ENCODE measurements at regions not wholly inside any gene's neighbourhood (a gene's known extent, or its start where the extent isn't known, plus 50 kb on each side); places are given as distances from the start of the nearest gene placed in this dataset.

DNA sequence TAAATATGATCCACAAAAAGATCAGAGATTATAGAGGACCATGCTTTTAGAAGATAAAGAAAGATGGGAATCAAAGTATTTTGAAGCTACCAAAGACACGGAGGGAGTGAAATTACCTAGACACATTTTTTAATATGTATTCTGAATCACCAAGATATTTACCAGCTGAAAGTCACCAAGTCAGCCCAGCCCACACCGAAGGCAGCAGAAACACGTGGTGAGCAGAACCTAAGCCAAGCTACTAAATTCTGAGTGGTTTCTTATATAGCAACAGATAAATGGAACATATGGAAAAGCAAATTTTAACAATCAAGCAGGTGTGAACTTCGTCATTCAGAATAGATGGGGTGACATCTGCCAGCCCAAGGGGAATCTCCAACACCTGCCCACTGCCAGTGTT, 134.7 kb upstream of the AKR1E2 start:
- no peak for DNase-seq

DNA sequence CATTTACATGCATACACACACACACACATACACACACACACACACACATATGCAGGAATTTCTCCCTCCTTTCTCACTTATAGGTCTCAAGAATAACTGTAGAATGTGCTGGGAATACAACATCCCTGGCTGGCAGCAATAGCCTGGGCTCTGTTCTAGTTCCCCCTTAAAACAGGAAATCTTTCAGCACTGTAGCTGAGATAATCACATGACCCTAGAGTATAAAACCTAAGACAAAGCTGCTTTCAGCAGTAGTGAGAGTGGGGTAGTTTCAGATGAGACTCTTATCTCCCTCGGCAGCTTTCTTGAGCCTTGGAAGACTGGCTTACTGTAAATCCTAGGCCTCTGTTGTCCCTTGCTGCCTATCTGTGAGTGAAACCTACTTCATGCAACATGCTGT, 137.4 kb upstream of the AKR1E2 start:
- DNase-seq = no peak

DNA sequence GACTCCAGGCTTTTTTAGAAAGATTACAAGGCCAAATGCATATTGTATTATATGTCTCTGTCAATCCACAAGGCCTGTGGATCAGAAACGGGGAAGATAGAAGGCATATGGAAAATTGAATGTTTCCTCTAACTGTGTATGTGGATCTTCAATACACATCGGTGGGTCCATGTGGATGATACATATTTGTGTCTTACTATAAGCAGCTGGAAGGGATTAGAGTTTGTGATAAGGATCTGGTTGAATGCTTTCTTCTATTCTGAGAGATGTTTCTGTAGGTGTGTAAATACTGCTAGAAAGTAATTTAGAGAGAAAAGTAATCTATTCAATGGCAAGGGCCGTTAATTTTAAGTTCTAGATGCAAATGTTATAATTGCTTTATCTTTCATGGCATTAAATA, 137.8 kb upstream of the AKR1E2 start:
- DNase-seq = no peak

- no peak for DNase-seq
Measured at GRCh38 chr10:4687397-4687796, 138.6 kb upstream of the AKR1E2 start.

- no peak for DNase-seq
Measured at GRCh38 chr10:4686644-4686996, 139.4 kb upstream of the AKR1E2 start.

DNA sequence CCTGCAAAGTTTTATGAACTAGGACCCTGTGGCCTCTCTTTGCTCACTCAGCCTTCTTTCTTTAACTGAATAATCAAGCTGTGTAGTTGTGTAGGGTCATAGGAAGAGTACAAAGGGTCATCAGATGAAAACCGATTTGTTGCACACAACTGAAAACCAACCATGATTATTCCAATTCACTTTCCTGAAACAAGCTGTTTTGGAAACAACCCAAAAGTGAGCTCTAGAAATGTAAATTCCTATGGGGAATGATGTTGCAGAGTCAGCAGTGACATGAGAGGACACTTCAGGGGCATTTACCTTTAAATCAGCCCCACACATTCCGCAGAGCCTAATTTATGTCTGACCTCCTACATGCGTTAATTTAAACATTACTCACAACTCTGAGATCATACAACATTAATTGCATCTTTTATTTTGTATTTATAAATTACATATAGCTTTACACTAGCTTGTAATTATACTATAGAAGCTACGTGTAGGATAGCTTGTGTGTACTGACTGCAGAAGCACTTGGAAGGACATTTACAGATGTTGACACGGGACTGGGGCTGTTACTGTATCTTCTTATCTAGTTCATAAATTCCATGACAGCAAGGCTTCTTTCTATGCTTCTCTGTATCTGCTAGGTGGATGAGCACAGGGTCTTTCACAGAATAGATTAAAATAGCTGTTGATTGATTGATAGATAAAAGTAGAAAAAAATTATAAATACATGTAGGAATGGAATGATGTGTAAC, 139.9 kb upstream of the AKR1E2 start:
- DNase-seq = no peak

- no peak for DNase-seq
Measured at GRCh38 chr10:4685491-4685890, 140.5 kb upstream of the AKR1E2 start.

DNA sequence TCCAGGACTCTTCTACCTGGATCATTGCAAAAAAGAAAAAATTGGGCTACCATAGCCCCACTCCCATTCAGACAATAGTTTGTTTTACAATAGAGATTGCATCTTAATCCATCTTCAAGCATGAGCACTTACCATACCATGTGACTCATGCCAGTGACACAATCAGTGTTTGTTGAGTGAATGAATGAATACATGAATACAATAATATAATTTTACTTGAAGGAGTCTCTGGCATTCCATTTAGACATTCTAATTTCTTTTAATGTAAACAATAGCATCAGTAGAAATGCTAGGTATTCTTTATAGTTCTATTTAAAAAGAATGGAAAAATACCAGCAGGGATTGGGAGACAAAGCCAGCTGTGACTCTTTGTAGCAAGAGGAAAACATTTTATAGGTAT, 141.6 kb upstream of the AKR1E2 start:
- no peak for DNase-seq

- DNase-seq = no peak
Measured at GRCh38 chr10:4683838-4684237, 142.2 kb upstream of the AKR1E2 start.

DNA sequence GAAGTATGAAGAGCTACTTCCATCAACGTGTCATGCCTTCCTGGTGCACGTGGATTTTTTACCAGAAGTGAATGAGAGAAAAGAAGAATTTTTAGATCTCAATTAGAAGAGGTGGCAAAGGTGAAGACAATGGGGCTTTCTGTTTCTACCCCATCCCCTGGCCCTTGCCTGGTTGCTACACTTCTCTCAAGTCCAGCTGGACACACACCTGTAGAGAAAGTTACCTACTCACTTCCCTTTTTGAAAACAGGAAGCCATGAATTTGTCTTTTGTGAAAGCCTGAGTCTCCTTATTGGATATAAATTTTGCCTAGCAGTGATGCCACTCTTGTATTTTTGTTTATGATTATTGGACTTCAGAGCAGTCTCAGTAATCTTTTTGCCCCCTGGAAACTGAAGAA, 142.9 kb upstream of the AKR1E2 start:
- no peak for DNase-seq

DNA sequence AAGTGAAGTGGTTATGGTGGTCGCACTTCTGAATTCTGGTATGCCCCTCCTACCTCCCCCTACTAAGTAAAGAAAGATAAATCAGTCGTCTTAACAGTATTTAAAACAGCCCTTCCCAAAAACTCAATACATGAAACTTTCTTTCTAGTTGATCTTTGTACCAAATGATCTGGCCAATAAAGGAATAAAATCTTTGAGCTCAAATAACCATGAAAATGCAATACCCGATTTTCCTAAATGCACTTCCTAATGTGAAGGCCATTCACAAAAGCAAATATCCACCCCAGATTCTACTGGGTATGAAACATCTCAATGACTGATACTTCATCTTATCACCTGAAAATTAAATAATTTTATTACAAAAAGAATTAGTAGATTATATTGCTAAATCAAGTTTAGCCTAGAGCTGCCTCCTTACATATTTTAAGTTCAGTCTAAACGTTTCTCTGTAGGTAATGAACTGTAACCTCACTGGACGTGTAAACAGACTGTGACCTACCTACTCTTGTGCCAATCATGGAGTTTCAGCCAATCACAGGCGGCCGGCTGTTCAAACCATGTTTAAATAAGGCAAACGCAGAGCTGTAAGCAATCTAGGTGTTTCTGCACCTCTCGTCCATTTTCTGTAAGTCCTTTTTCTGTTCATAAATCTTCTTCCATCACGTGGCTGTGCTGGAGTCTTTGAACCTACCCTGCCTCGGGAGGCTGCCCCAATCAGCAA, 146.9 kb upstream of the AKR1E2 start:
- DNase-seq = no peak

DNA sequence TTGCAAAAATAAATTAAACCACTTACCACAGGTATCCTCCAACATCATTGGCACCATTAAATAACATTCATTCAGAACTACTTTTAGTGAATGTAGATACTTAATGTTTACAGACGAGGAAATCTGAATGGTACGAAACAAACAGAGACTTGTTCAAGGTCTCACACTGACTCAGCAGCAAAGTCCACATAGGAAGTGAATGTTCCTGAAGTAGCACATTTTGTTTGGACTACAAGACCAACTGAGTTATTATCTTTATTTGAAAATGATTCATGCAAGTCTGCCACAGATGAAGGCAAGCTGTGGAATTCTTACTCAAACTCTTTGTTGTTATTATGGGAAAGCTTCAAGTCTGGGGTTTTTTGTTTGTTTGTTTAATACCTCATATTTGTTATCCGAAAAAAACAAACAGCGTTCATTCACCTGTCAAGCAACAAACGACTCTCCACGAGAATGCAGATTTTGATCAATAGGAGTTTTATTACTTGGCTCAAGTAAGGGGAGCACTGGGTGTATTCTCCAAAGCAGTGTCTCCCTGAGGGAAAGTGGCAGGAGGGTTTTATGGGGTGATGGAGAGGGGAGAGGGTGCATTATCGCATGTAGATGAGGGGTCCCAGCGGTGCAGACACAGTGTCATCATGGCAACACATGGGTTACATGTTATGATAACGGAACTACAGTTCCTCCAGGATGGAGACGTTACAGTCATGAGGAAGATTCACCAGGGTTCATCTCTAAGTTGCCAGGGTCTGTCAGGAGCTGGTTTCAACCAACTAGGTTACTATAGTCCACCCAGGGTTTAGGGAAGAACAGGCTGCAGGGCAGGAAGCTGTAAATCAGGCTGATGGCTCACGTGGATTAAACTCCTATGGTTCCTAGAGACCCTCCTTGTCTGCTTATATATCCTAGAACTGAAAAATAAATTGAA, 147.7 kb upstream of the AKR1E2 start:
- no peak for DNase-seq

DNA sequence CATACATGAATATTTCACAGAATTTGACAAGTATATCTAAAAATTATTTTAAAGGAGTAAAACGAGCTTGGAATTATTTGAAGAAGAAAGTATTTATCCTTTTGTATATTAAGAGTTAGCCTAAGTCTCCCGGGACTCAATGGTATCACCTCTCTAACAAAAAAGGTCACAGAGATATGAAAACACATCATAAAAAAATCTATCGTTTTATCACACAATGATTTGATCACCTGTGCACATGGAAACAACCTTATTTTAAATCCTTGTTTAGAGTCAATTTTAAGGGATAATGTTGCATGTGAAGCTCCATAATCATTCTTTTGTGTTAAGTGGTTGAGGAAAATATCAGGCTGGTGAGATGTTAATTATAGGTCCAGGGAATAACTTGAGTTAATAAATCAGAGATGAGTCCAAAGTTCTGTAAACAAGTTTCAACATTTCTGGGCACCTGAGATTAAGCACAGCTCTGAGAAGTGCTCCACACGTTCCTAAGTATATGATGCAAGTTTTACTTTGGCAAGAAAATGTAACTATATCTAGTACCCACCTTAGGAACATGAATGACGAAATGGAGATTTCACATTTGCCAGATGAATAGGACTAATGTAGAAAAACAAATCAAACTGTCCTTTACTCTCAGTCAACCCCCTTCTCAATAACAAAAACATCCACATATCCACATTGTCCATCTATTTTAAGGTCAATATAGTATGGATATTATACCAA, 148.5 kb upstream of the AKR1E2 start:
- no peak for DNase-seq

DNA sequence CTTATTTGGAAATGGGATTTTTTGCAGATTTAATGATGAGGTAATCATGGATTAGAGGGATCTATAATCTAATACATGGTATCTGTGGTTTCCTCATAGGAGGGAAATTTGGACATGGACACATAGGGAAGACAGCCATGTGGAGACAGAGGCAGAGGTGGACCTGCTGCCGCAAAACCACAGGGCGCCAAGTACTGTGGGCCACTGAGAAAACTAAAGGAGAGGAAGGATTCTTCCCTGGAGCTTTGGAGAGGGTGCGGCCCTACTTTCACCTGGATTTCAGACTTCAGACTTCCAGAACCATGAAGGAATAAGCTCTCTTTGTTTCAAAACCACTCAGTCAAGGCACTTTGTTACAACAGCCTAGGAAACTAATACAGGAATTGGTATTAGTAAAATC, 149.4 kb upstream of the AKR1E2 start:
- no peak for DNase-seq

DNA sequence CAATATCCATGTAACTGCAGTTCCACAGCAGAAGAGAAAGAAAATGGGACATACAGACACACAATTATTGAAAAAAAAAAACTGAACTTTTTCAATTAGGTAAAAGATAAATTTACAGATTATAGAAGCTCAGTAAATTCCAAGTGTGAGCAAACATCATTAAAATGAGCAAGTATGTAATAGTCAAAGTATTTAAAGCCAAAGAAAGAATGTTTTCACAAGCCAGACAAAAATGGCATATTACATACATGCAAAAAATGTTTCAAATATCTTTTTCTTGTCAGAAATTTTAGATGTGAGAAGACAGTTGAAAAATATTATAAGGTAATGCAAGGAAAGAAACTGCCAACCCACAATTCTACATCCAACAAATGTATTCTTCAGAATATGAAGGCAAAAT, 150.2 kb upstream of the AKR1E2 start:
- DNase-seq = no peak

GRCh38 chr10:4673279-4674040, 152.5 kb upstream of the AKR1E2 start:
- no peak for DNase-seq

DNA sequence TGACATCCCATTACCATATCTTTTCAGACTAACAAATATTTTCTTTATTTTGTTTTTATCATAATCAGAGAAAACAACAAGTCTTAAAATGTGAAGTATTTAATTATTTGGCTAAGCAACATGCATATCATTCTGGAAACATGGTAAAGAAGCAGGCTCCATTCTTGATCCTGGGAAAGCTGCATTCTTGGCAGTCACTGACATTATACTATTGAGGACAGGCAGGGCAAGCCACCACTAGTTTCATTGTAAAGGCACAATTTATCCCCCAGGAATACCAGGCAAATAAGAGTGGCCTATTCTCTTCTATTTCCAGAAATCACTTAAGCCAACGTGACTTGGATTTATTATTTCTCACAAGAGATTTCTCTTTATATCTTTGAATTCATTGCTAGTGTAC, 153.8 kb upstream of the AKR1E2 start:
- no peak for DNase-seq

DNA sequence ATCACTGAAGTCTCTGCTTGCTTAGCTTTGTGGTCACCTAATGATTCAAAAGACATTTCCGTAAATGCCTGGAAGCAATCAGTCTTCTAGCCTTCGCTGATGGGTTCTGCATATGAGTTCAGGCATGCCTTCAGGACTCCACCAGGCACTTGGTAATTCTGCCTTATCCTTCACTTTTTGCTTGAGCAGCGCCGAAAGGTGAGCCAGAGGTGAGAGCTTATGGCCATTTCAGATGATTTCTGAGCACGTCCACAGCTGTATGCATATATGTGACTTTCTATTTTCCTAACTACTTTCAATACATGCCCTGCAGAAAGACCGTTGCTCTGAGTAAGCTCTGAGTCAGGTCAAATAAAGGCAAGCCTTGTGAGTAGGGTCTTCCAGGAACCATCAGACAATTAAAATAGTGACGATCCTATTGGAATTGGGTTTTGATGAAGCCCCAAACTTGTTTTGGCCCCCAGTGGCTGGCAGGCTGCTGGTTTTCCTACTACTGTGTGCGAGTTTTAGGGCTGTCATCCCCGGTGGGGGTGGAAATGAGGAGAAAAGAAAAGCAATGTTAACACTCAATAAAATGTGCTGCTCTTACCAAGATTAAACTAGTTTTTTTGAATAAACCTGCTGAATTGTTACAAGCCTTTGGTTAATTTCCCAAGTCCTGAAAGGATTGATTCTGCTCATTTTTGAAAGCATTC, 154.4 kb upstream of the AKR1E2 start:
- DNase-seq = no peak

- DNase-seq = no peak
Measured at GRCh38 chr10:4670737-4671136, 155.3 kb upstream of the AKR1E2 start.

- DNase-seq = no peak
Measured at GRCh38 chr10:4669585-4669984, 156.4 kb upstream of the AKR1E2 start.
